Ovary (tissue), 3 donors: ENCODE measurements at regions not wholly inside any gene's neighbourhood (a gene's known extent, or its start where the extent isn't known, plus 50 kb on each side); places are given as distances from the start of the nearest gene placed in this dataset.

Experiments
- EP300 ChIP-seq: sonication (generic); formaldehyde crosslinking; IDR thresholded peaks from one replicate; pipeline ENCODE4 v1.6.1; 2017; ENCODE audit warnings: antibody characterized with exemption
- TF ChIP-seq, protein P1 (sequence below), 3 donors: fragments of 450-650 bp in 2 of 3; fragments of 200-600 bp in 1 of 3; IDR thresholded peaks; one replicate each; pipeline versions ENCODE4 v1.5.1 to v1.8.0; 2016 to 2022; ENCODE audit warnings: antibody characterized with exemption in 3 of 3, mild to moderate bottlenecking in 1 of 3
- donor health status: DM: no; HTN: no; CAD: no.

DNA sequence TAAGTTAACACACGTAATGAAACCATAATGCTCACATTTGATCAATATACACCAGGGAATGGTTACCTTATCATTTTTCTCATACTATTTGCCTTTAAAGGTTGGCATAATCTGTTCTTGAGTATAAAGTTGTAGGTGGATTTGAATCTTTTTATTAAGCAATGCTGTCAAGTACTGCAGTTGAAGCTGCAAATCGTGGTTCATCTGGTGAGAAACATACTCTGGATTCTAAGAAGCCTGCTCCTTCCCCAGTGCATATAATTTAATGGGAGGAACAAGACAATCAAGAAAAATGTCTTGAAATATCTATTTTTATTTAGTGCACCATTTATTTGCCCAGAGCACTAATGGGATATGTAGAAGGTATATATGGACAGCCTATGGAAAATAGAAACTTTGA is 68.7 kb upstream of the DLX6 start:
- TF ChIP-seq EP300 = no peak
- TF ChIP-seq, protein P1, sequence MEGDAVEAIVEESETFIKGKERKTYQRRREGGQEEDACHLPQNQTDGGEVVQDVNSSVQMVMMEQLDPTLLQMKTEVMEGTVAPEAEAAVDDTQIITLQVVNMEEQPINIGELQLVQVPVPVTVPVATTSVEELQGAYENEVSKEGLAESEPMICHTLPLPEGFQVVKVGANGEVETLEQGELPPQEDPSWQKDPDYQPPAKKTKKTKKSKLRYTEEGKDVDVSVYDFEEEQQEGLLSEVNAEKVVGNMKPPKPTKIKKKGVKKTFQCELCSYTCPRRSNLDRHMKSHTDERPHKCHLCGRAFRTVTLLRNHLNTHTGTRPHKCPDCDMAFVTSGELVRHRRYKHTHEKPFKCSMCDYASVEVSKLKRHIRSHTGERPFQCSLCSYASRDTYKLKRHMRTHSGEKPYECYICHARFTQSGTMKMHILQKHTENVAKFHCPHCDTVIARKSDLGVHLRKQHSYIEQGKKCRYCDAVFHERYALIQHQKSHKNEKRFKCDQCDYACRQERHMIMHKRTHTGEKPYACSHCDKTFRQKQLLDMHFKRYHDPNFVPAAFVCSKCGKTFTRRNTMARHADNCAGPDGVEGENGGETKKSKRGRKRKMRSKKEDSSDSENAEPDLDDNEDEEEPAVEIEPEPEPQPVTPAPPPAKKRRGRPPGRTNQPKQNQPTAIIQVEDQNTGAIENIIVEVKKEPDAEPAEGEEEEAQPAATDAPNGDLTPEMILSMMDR (IDR thresholded peaks at IDR 0.05) = no peak
